ENCODE measurements at regions not wholly inside any gene's neighbourhood (a gene's known extent, or its start where the extent isn't known, plus 50 kb on each side); places are given as distances from the start of the nearest gene placed in this dataset.

DNA sequence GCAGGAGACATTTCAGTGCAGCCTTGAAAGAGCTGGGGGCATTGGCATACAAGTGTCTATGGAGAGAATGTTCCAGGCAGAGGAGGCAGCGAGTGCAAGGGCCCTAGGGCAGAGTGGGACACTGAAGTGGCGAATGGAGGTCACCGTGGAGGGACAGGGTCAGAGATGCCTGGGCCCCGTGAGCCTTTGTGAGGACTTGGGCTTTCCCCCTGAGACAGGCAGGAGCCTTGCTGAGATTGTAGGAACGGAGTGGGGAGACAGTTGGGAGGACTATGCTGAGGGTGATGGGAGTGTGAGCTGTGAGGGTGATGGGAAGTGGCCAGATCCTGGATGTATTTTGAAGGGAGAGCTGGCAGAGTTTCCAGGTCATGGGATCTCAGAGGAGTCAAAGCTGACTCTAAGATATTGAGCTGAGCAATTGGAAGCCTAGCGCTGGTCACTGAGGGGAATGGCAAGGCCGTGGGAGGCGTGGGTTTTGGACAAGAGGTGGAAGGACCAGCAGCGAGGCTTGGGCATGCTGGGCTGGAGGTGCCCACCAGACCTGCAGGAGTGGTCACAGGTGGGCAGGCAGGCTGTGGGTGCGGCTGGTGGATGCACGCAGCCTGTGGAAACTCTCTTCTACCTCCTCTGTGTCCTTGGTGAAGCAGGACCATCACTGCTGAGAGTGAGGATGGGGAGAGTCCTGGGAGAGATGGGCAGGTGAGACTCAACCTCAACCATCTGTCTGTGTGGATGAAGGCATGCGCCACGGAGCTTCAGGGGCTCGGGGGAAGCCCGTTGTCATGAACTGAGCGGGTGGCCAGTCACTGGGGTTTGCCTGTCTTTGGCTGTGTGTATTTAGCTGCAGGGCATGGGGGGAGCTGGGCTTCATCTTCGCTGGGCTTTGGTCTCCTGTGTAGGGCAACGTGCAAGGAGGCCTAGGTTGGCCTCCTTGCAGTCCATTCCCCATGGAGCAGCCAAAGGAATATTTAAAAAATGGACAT, 241.2 kb upstream of the HS6ST1 start:
- no peak for TF ChIP-seq POLR2A (IDR thresholded peaks at IDR 0.05)
- TF ChIP-seq EP300 (IDR thresholded peaks at IDR 0.05), result no peak
- TF ChIP-seq, protein P1, sequence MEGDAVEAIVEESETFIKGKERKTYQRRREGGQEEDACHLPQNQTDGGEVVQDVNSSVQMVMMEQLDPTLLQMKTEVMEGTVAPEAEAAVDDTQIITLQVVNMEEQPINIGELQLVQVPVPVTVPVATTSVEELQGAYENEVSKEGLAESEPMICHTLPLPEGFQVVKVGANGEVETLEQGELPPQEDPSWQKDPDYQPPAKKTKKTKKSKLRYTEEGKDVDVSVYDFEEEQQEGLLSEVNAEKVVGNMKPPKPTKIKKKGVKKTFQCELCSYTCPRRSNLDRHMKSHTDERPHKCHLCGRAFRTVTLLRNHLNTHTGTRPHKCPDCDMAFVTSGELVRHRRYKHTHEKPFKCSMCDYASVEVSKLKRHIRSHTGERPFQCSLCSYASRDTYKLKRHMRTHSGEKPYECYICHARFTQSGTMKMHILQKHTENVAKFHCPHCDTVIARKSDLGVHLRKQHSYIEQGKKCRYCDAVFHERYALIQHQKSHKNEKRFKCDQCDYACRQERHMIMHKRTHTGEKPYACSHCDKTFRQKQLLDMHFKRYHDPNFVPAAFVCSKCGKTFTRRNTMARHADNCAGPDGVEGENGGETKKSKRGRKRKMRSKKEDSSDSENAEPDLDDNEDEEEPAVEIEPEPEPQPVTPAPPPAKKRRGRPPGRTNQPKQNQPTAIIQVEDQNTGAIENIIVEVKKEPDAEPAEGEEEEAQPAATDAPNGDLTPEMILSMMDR (IDR thresholded peaks at IDR 0.05), result no peak

Measured in ovary (tissue), 3 donors.